ENCODE measurements at regions not wholly inside any gene's neighbourhood (a gene's known extent, or its start where the extent isn't known, plus 50 kb on each side); places are given as distances from the start of the nearest gene placed in this dataset.

- Histone ChIP-seq H3K27ac (no peak overlapping the region), H3K9me3 (no peaks in the 10 kb centered on the region), H3K4me3 (no peak overlapping the region), H3K4me1 (no peaks in the 10 kb centered on the region), H3K27me3 (no peaks in the 10 kb centered on the region), H3K36me3 (ENCODE audit: low read depth, missing control alignments) (no peaks in the 10 kb centered on the region)
- DNase-seq, result no peak
- TF ChIP-seq CTCF (IDR thresholded peaks at IDR 0.05) (no peak), POLR2A (IDR thresholded peaks at IDR 0.05) (no peak)
- intact Hi-C loops (cut with DNase I; ENCODE audit: low total_unique reads), result no loop called here
- 68 to 71% methylated on average over 6 of the region's 6 CpGs for WGBS, 2 donors
These were observed 124.4 kb upstream of the LIPC start for GRCh38 chr15:58307313-58307961.

GRCh38 chr15:58308742-58309355, 122.9 kb upstream of the LIPC start:
- no peak overlapping the region for H3K4me3 ChIP-seq
- H3K27ac ChIP-seq, result no peak overlapping the region
- H3K36me3 ChIP-seq (ENCODE audit: low read depth, missing control alignments), result no peaks in the 10 kb centered on the region
- no peaks in the 10 kb centered on the region for H3K27me3 ChIP-seq
- TF ChIP-seq POLR2A (IDR thresholded peaks at IDR 0.05) (no peak), CTCF (IDR thresholded peaks at IDR 0.05) (no peak)
- no peaks in the 10 kb centered on the region for H3K9me3 ChIP-seq
- H3K4me1 ChIP-seq, result no peaks in the 10 kb centered on the region
- no peak for DNase-seq
- intact Hi-C loops (cut with DNase I; ENCODE audit: low total_unique reads), result no loop called here
- WGBS, 2 donors, result 79 to 87% methylated on average over 10 of the region's 10 CpGs

GRCh38 chr15:58309963-58310928, 121.5 kb upstream of the LIPC start:
- H3K36me3 ChIP-seq (ENCODE audit: low read depth, missing control alignments), result no peaks in the 10 kb centered on the region
- 81 to 82% methylated on average over 17 to 20 of the region's 20 CpGs for WGBS, 2 donors
- H3K9me3 ChIP-seq, result no peaks in the 10 kb centered on the region
- TF ChIP-seq POLR2A (IDR thresholded peaks at IDR 0.05), result no peak
- no peak for TF ChIP-seq CTCF (IDR thresholded peaks at IDR 0.05)
- peak; percentile 22 for DNase-seq
- intact Hi-C loops (cut with DNase I; ENCODE audit: low total_unique reads), result no loop called here
- H3K27me3 ChIP-seq, result no peaks in the 10 kb centered on the region
- H3K4me1 ChIP-seq, result no peaks in the 10 kb centered on the region
- H3K27ac ChIP-seq, result no peak overlapping the region
- H3K4me3 ChIP-seq, result no peak overlapping the region

GRCh38 chr15:58311556-58311955, 120.2 kb upstream of the LIPC start:
- Histone ChIP-seq H3K36me3 (ENCODE audit: low read depth, missing control alignments) (no peaks in the 10 kb centered on the region), H3K4me1 (no peaks in the 10 kb centered on the region), H3K27ac (no peak overlapping the region), H3K27me3 (no peaks in the 10 kb centered on the region), H3K4me3 (no peak overlapping the region), H3K9me3 (no peaks in the 10 kb centered on the region)
- TF ChIP-seq POLR2A (IDR thresholded peaks at IDR 0.05), result no peak
- DNase-seq, result no peak
- WGBS, 2 donors, result 95 to 96% methylated on average over 4 of the region's 4 CpGs
- intact Hi-C loops (cut with DNase I; ENCODE audit: low total_unique reads), result no loop called here

GRCh38 chr15:58312031-58312430, 119.8 kb upstream of the LIPC start:
- H3K4me3 ChIP-seq, result no peak overlapping the region
- no peaks in the 10 kb centered on the region for H3K36me3 ChIP-seq (ENCODE audit: low read depth, missing control alignments)
- H3K27me3 ChIP-seq, result no peaks in the 10 kb centered on the region
- no peaks in the 10 kb centered on the region for H3K9me3 ChIP-seq
- no peak overlapping the region for H3K27ac ChIP-seq
- TF ChIP-seq CTCF (IDR thresholded peaks at IDR 0.05) (no peak), POLR2A (IDR thresholded peaks at IDR 0.05) (no peak)
- 91% methylated on average over 5 of the region's 5 CpGs for WGBS, 2 donors
- no peak for DNase-seq
- H3K4me1 ChIP-seq, result no peaks in the 10 kb centered on the region
- intact Hi-C loops (cut with DNase I; ENCODE audit: low total_unique reads), result no loop called here
